OCI-LY1 (cell line): ENCODE measurements at regions not wholly inside any gene's neighbourhood (a gene's known extent, or its start where the extent isn't known, plus 50 kb on each side); places are given as distances from the start of the nearest gene placed in this dataset.

Experiments
- CTCF ChIP-seq: fragments of 200-600 bp; sonication (generic), shearing (Covaris generic); IDR thresholded peaks from 2 replicates; pipeline ENCODE4 v1.5.1; 2017; ENCODE audit warnings: mild to moderate bottlenecking, antibody characterized with exemption, low read length, moderate library complexity, mixed read lengths
- EZH2 ChIP-seq: fragments of 200-600 bp; sonication (generic), shearing (Covaris generic); IDR thresholded peaks from 2 replicates; pipeline ENCODE4 v1.8.0; 2017; ENCODE audit warnings: borderline replicate concordance, mixed run types, mild to moderate bottlenecking, antibody characterized with exemption, low read length, moderate library complexity, mixed read lengths

DNA sequence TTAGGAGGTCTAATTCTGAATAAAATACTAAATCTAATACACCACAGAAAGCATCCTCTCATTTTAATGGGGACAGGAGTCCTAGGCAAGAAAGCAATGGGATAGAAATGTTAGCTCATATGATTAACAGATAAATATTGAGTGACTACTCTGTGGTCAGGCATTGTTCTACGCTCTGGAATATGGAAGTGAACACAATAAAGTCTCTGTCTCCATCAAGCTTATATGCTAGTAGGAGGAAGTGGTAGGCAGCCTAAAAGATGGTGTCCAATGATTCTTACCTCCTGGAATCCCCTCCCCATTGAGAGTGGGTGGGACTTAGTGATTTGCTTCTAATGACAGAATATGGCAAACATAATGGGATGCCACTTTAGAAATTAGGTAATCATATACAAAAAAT lies 160.3 kb upstream of the PDGFD start:
- TF ChIP-seq CTCF (no peak), EZH2 (no peak)
